IPS DF 19.7 (cell line): ENCODE measurements at regions not wholly inside any gene's neighbourhood (a gene's known extent, or its start where the extent isn't known, plus 50 kb on each side); places are given as distances from the start of the nearest gene placed in this dataset.
"Not testable (repeated sequence)": the region's sequence is repeated elsewhere in the genome, so short reads cannot be mapped to it uniquely, and the experiment has no call there.

Experiments used
- DNase-seq: peaks from one replicate; pipeline ENCODE4 v3.0.0-alpha.2; 2013; ENCODE audit warnings: low read depth, low spot score

DNA sequence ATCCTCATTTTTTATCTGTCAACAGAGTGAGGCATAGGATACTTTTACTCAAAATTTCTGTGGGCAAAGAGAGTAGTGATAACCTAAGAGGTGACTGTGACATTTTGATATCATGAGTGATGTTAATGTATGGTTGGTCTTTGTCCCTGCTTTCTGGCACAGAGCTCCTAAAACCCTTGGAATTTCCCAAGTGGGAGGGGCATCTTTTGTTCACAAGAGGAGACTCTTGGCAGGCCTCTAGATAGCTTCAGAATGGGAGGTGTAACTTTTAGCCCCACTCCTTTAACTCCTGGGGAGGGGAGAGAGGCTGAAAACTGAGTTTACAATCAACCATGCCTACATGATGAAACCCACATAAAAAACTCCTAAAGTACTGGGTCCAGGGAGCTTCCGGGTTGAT is 527.8 kb downstream of the RFPL4B start:
- no peak for DNase-seq

DNA sequence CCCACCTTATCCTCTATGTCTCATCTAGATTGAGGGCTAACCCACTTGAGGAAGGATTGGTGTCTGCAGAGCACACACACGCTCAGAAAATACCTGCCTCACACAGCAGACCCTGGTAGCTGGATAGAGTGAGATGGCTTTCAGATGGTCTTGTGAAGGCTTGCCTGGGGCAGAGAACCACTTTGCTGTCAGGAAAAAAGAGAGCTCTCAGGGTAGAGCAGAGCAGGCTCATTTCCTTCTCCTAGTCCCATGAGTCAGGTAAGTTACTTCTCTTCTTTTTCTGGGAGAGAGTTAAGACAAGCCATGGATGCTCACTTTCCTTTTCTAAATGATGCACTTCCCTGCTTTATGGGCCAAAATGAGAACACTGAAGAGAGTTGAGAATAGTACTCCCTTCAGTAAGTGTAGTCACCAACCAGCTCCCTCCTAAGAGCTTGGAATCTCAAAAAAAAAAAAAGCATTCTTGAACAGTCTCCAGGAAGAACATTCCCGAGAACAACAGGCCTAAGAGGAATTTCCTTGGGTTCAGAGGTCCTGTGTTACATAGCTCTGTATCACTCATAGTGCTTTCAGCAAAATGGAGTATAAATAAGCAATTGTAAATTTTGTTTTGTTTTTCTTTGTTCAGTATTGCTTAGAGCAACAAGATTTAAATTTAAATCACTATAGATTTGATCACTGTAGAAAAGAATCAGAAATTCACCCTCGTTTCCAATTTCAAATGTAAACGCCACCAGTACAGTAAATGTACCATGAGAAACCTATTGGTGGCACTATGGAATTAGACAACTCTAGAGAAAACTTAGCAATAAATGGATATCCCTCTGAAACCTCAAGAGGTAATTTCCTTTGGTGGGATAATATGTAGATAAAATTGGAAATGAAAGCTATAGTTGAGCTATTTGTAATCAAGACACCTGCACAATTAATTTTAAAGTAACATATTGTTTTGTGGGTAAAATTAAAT is 530.3 kb downstream of the RFPL4B start:
- DNase-seq, result no peak

DNA sequence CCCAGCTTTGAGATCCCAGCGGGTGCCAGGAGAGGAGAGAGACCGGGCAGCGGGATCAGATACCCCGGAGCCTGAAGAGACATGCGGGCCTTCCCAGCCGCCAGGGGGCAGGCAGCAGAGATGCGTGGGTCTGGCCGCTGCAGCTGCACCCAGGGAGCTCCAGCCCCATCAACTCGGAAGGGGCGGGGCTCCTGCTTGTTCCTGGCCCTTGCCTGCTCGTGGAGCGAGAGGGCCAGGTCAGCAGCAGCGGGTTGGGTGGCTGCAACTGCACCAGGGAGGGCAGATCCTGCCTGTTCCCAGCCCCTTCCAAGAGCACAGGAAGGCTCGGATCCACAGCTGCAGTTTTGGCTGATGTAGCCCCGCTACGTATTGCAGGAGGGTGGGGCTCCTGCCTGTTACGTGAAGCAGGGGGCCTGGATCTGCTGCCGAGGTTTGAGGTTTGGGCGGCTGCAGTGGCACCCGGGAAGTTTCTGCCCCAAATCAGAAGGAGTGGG is 532.8 kb downstream of the RFPL4B start:
- DNase-seq, result no peak

DNA sequence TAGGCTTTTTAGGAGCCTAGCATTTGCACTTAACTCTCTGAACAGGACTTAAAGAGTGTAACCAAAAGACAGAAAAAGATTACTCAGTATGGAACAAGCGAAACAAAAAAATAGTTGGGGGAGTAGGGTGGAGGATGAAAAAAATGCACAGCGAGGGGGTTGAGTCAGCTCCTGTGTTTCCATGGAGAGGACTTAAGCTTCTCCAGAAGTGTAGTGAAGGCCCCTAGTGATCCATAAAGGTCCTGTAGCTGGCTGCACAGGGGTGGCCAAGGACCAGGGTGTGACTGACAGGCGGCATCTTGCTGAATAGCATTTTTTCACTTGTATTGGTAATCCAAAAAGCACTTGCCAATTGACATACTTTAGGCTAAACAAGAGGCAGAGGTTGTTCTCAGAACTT is 533.9 kb downstream of the RFPL4B start:
- no peak for DNase-seq

DNA sequence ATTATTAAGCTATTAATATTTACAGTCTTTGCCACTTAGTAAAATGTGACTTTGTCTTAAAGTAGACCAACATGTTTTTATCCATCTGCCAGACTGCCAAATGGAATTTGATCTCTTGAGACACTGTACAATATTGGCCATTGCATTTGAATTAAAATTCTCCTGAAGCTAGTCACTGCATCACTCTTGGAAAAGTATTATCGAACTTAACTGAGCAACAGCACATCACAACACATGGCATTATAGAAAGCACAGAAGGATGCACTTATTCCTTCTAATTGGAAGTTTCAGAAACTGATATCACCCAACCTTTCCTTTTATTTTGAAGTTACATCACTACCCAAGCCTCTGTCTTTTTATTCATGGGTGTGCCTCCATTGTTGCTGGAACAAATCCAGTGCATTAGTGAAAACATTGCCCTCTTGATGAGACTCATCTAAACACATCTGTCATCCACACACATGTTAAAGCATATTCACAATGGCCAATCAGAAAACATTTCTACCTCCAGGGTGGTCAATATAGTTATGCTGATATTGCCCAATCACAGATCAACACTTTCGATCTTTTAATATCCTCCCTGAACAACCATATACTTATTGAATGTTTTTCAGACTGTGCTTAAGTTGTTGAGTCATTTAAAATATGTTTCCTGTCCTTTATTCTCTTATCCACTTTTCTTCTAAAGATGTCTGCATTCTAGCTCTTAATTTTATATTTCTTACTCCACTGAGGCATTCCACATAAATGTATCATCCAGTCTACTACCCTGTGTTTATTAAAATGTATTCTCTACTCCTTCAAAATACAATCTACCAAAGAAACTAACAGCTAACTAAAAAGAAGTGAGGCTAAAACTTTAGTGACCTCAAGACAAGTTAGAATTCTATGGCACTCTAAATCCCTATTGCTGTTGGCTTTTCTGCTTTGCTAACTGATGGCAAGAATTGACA is 535.0 kb downstream of the RFPL4B start:
- DNase-seq, result no peak

DNA sequence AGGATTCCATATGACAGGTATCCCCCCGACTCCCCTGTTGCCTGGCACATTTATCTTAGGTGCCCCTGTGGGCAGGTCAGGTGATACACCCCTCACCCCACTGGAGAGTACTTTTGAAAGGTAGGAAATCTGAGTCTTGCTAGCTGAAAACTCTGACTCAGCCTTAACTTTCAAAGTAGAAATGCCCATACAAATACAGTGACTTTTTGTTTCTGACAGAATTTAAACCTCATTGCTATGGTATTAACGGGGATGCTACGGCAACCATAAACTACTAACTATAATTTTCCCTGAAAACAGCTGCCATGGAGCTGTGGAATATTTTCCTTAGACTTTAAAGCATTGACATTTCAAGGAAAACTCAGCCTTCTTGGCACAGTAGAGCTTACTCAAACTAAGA is 536.0 kb downstream of the RFPL4B start:
- DNase-seq, result no peak

DNA sequence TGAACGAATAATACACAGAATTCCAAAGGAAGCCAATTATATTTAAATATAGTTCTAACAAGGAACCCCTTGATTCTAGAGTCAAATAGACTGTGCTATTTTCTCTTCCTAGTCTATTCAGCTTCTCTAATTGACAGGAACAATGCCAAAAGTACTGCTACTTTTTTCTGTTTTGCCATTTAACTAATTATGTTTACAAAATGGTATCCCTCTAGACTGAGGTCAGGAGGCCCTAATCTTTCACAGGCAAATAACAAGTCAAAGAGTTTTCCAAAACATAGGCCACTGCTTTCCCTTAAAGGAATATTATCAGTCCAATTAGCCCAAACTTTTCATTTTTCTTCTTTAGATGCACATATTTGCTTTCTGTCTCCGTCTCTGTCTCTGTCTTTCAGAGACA is 539.3 kb downstream of the RFPL4B start:
- no peak for DNase-seq

DNA sequence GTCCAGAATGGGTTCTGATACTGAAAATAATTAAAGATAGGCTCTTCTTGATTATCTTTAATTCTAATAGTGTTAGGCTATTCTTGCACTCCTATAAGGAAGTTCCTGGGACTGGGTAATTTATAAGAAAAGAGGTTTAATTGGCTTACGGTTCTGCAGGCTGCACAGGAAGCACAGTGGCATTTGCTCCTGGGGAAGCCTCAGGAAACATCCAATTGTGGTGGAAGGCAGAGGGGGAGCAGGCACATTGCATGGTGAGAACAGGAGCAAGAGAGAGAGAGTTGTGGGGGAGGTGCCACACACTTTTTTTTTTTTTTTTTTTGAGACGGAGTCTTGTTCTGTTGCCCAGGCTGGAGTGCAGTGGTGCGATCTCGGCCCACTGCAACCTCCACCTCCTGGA is 540.3 kb downstream of the RFPL4B start:
- not testable (repeated sequence) for DNase-seq

DNA sequence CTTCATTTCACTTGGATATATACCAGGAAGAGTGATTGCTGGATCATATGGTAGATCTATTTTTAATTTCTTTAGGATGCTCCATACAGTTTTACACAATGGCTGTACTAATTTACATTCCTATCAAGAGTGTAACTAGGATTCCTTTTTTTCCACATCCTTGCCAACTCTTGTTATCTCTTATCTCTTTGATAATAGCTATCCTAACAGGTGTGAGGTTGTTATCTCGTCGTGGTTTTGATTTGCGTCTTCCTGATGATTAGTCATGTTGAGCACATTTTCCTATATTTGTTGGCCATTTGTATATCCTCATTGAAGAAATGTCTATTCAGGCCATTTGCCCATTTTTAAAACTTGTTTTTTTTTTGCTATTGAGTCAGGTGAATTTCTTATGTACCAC is 552.4 kb downstream of the RFPL4B start:
- DNase-seq, result no peak

DNA sequence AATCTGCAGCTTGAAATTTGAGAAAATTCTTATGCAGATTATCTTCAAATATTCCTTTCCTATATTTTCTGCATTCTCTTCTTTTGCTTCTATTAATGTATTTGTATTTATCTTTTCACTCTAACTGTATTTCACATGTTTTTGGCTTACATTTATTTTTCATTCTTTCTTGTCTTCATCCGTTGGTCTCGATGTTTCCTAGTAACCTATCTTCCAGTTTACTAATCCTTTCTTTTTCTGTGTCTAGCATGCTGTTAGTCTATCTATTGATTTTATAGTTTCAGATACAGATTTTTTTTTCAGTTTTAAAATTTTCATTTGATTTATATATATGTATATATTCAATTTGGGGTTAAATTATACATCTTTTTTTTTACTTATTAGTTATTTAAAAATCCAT is 556.2 kb downstream of the RFPL4B start:
- no peak for DNase-seq

DNA sequence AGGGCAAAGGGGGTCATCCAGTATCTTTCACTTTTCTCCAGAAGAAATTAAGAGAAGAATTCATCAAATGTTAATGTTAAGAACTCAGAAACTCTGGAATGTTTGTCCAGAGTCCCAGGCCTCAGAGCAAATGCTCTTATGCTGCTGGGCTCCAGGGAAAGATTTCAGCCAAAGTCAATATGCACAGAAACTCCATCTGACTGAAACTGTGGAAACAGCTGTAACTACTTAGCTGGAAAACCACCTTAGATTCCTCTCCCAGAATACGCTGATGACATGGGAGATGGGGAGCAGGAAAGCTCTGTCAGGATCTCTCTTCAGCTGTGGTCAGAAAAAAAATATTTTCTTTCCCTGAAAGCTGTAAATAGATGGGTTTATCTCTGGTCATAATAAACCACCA is 559.6 kb downstream of the RFPL4B start:
- no peak for DNase-seq

DNA sequence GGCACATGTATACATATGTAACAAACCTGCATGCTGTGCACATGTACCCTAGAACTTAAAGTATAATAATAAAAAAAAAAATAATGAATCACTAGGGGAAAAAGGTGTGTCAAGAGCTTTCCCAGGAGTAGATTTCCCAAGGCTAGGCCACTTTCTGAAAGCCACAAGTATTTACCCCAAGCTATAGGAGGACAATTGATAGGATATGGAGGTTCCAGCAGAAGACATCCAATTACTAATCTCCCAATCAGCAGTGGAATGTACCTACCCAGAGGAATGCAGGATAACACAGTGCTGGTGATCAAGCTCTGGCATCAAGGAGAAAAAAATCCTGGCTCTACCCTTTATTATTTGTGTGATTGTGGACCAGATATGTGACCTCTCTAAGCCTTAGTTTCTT is 562.7 kb downstream of the RFPL4B start:
- DNase-seq, result no peak

DNA sequence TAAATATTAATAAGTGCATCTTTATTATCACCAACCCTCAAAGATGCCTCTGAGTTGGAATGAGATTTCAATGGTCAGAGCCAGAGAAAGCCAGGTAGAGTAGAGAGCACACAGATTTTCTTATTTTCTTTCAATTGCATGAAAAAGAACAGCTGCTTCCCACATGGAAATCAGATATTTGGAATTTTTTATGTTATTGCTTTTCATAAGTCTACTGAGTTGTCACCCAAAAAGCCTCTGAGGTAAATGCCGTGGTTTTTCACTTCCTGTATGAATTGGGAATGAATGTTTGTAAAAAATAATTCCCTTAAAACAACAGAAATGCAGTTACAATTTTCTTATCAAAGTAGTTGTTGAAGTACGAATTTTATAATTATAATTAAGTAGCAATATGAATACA is 563.1 kb downstream of the RFPL4B start:
- no peak for DNase-seq

DNA sequence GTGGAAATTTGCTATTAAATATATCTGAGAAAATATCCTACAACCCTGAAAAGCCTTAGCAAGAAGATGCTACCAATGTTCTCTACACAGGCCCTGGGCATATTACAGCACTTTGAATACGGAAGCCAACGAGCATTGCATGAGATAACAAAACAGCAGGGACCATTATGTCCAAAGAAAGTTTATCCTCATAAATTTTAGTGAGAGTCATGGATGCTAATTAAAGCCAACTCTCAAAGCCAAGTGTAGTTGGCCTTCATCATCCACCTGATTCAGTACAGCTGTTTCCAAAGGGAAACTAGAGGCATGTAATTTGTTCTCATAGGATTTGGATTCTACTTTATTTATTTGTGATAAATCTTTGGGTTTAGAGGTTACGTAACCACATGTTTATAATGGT is 564.8 kb downstream of the RFPL4B start:
- no peak for DNase-seq

DNA sequence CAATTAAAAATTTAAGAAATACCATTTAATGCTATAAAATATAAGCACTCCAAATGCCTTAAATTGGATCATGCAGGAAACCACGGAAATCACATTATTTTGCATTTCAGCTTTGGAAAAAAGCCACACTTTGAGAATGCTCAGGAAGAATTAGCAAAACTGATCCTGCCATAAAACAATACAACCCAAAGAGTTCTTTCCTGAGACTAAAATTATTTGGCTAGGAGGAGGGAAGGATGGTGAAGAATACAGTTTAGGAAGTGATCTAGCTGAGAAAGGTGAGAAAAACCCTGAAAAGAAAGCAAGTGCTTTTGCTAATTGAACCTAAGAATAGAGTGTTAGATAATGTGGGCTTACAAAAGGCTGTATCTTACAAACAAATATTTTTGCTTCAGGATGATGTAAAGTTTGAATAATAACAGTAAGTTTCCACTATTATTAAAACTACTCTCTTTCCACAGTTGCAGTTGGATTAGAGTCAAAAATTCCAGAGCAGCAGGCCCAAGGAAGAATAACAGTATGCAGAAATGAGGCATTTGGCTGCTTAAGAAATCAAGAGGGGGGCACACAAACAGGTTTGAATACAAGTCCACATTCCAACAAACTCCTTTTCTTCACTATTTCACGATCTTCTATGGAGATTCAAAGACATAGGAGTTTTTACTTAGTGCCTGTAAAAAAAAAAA is 565.4 kb downstream of the RFPL4B start:
- no peak for DNase-seq

DNA sequence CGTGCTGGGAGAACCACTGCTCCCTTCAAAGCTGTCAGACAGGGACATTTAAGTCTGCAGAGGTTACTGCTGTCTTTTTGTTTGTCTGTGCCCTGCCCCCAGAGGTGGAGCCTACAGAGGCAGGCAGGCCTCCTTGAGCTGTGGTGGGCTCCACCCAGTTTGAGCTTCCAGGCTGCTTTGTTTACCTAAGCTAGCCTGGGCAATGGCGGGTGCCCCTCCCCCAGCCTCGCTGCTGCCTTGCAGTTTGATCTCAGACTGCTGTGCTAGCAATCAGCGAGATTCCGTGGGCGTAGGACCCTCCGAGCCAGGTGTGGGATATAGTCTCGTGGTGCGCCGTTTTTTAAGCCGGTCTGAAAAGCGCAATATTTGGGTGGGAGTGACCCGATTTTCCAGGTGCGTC is 572.6 kb downstream of the RFPL4B start:
- DNase-seq, result not testable (repeated sequence)

DNA sequence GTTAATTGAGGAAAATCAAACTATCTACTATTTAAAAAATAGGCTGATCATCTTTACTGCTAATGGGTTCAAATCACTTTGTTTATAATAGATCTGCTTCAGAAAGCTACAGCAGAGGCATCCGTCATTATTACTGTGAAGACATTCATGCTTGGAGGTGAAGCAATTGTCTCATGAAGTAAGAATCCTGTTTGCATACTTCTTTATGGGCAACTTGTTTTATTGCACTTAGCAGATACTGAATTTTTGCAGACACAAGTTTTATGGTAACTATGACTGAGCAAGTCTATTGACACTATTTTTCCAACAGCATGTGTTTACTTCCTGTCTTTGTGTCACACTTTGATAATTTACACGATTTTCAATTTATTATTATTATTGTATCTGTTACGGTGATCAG is 573.9 kb downstream of the RFPL4B start:
- DNase-seq, result no peak

DNA sequence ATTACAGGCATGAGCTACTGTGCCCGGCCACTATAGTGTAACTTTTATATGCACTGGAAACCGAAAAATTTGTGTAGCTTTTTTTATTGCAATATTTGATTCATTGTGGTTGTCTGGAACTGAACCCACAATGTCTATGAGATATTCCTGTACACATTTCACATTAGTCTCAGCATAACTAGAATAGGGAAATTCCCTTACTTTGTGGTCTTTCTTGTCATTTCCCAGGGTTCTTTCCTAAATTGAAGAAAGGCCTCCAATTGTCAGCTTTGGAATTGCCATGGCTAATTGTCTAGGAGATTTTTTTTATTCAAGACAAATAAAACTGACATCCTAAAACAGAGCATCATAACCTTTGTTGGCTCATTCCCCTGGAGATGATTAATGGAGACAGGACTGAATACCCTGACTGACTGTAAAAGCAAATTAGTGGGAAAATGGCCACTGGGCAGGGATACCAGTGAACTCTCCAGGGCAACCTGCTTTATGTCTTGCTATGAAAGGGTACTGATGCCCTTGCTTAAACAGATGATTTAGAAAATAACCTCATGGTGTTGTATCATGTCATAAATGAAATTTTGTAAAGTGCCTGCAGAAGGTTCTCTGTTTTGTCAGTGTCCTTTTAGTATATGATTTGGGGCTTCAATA is 576.9 kb downstream of the RFPL4B start:
- no peak for DNase-seq

DNA sequence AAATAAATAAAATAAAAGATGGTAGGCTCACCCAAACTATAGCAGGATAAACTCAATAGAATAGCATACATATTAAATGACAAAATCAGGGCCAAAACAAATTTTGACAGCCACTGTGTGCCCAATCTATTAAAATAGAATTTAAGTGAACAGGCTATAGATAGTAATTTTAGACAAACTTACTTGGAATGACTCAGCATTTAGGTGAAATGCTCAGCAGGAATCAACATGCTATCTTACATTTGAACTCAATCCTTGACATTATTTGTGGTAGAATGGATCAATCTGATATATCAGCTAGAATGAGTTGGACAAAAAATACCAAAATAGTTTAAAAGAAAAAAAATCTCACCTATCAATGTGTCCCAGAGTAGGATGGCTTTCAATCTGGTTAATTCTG is 578.6 kb downstream of the RFPL4B start:
- no peak for DNase-seq

DNA sequence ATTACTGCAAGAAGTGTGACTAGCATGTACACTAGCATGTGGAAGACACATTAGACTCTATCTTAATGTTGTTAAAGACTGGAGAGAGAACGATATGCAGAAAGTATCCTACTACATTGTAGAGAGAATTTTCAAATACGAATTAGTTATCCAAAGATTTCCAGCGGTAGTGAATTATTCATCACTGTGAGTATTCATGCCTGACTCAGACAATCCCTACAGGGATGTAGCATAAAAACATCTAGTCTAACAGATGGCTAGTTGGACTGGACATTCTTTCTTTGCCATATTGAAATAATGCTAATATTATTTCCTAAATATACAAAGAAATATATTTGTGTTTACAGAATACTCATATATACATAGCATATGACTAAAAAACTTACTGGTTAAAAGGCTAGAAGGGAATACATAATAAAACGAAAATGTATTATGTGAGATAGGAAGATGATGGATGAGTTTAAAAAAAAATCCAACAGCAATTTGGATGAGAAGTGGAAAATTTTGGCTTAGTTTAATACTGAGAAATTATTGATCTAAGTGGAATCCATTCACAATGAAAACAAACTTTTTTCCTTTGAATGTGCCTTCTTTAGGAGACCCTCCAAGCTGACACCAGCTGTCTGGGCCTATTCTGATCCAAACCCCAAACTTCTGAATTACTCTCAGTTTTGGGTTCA is 580.7 kb downstream of the RFPL4B start:
- DNase-seq, result no peak

DNA sequence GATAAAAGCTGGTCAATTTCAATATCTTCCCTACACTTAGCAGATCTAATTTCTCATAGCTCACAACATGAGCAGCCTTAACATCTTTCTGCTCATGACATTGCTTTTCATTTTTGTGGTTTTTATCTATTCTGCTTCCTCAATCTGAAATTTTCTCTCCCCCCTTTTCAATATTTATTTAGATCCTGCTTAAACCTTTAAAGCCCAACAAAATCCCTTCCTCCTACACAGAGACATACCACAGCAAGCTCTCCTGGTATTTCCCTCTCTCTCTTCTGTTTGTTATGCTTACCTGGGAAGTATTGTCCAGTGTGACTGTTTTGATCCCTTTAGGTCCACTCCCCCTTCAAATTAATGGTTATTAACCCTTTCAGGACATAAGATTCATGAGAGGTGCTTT is 582.5 kb downstream of the RFPL4B start:
- no peak for DNase-seq
